ENCODE measurements at regions not wholly inside any gene's neighbourhood (a gene's known extent, or its start where the extent isn't known, plus 50 kb on each side); places are given as distances from the start of the nearest gene placed in this dataset.
"Not testable (repeated sequence)": the region's sequence is repeated elsewhere in the genome, so short reads cannot be mapped to it uniquely, and the experiment has no call there.

DNA sequence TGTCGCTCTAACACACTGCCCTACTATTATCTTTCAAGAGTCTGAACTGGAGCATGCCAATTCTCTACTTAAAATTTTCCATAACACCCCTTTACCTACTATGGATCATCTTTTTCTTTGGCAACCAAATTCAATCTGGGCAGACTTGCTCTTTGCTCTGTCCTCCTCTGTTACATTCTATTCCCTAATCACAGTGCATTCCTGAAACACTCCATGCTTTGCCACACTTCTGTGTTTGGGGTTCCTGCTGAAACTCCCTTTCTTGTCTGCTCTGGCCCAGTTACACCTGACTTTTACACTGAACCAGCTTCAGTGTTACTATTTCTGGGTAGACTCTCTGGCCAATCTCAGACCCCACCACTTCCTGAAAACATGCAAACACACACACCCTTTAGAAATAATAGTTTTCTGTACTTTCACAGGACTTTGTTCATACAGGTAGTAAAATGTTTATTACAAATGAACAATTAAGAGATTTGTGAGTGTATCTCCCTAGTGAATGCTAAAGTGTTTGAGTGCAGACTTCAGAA, 119.9 kb upstream of the DCC start:
- DNase-seq = no peak

DNA sequence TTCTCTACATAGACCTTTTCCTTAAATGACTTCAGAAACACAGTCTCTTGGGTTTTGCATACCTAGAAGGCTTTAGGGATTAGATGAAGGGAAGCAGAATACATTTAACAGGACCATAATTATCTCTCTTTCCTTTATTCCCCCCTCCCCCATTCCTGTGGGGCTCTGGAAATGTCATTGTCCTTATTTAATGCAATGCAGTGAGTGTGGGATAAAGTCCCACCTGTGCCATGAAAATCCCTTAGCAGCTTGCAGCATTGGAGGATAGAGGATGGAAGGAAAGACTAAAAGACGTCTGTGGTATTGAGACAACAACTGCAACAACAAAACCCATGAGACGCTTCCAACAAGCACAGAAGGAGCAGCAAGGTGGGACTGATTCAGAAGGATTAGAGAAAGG, 117.8 kb upstream of the DCC start:
- DNase-seq = no peak

GRCh38 chr18:52227536-52227935, 112.5 kb upstream of the DCC start:
- DNase-seq = no peak

GRCh38 chr18:52228166-52228565, 111.8 kb upstream of the DCC start:
- no peak for DNase-seq

DNA sequence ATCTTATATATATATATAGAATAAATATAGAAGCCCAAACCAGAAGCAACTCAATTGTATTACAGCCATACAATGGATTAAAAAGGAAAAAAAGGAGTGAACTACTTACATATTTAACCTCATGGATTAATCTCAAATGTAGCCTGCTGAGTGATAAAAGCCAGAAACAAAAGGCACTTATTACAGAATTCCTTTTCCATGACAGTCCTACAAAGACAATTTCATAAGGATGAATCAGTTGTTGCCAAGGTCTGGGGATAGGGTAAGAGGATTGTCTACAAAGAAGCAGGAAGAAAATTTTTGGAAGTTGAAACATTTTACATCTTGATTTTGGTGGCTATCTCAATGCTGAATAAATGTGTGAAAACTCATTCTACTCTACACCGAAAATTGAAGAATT, 103.9 kb upstream of the DCC start:
- no peak for DNase-seq

DNA sequence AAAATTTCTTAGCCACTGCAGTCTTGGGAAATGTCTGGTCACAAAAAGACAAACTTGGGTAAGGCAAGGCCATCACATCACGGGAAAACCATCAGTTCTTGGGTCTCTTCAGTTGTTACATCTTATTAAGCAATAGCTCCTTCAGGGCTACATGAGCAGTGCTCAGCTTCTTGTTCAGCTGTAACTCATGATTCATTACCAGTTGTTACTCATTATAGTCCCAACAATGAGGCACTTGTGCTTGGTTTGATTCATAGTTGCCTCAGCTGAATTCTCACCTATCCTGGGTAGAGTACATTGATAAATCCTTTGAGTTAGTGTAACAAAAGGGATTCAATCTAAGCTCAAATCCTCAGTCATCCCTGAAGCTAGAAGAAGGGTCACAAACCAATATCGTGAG, 102.4 kb upstream of the DCC start:
- no peak for DNase-seq

- DNase-seq = no peak
Measured at GRCh38 chr18:52242711-52243110, 97.3 kb upstream of the DCC start.

- DNase-seq = no peak
Measured at GRCh38 chr18:52244658-52245057, 95.3 kb upstream of the DCC start.

DNA sequence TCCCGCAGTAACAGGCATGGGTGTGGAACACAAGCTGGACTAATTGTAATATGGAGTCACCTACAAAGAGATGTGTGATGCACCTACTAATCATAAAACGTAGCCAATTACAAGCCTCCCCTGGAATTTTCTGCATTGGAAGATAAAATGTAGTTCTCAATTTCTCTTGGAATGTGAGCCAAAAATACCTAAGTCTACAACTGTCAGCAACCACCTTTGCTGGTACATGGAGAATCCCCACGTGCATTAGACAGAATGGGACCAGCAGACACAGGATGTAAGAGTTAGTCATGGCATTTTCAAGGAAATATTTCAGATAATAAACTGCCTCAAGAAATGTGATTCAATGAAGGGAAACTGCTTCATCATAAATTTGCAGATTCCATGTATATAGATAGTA, 85.6 kb upstream of the DCC start:
- no peak for DNase-seq

DNA sequence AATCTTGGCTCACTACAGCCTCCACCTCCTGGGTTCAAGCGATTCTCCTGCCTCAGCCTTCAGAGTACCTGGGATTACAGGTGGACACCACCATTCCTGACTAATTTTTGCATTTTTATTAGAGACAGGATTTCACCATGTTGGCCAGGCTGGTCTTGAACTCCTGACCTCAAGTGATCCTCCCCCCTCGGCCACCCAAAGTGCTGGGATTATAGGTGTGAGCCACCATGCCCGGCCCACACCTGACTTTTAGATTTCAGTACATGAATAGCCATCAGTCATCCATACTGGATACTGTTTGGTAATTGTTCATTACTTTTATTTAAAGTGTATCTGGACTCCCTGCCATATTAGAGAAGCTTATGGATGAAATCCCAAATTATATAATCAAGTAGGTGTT, 82.6 kb upstream of the DCC start:
- not testable (repeated sequence) for DNase-seq

- no peak for DNase-seq
Measured at GRCh38 chr18:52275817-52276216, 64.2 kb upstream of the DCC start.

GRCh38 chr18:52277785-52278184, 62.2 kb upstream of the DCC start:
- no peak for DNase-seq

DNA sequence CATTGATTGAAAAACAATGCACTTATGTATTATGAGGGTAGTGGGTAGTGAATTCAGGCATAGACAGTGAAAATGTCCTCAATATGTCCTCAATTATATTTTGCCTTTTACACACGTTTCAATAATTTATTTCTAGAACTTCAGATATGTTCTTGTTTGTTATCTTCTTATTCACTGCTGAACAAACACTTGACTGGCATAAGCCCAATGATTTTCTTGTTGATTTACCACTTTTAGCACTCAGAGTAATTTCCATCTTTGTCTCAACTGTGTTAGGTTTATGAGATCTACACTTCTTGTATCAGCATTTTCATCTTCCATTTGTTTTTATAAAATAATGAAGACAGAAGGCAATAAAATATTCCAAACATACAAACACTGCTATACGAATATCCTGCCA, 61.8 kb upstream of the DCC start:
- no peak for DNase-seq

DNA sequence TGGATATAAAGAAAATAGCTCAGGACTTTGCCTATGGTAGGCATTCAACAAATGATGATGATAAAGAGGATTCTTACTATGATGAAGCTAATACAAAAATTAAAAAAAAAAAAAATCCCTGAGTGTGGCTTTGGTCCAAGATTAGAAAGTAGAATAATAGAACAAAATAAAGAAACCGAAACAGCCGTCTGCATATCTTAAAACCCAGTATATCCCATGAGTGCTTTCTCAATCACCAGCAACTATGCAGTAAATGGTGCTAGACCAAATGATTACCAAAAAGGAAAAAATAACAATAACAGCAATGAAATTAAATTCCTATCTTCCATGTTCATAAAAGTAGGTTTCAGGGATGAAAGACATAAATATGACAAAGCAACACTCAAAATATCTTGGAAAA, 59.3 kb upstream of the DCC start:
- no peak for DNase-seq

DNA sequence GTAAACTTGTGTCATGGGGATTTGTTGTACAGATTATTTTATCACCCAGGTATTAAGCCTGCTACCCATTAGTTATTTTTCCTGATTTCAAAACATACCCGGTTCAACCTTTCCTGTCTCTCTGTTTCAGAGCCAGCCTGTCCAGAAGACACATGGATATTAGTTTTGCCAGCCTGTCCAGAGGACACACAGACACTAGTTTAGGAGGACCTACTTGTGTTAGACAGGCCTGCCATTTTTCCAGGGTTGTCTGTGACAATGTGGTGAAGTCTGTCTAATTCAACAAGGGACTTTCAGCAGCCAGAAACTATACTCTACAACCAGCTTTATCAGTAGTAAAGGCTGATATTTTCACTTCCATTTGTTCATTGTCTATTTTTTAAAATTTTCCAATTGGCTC, 56.1 kb upstream of the DCC start:
- DNase-seq = no peak

DNA sequence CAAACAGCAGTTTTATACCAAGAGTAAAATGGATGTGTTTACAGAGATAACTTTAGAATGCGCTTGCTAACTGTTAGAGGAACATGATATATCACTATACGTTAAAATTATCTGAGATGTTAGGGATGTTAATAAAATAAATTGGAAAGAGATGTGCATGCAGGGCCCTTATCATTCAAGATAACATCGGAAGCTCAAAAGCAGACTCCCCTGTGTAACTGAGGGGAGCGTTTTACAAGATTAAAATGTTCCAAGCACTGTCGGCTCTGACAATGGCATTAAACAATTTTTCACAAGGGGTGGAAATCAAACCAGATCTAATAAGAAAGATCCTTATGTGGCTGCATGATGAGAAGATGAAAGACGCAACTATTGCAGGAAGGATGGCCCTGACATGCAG, 53.3 kb upstream of the DCC start:
- DNase-seq = no peak

GRCh38 chr18:52287151-52287550, 52.8 kb upstream of the DCC start:
- no peak for DNase-seq

DNA sequence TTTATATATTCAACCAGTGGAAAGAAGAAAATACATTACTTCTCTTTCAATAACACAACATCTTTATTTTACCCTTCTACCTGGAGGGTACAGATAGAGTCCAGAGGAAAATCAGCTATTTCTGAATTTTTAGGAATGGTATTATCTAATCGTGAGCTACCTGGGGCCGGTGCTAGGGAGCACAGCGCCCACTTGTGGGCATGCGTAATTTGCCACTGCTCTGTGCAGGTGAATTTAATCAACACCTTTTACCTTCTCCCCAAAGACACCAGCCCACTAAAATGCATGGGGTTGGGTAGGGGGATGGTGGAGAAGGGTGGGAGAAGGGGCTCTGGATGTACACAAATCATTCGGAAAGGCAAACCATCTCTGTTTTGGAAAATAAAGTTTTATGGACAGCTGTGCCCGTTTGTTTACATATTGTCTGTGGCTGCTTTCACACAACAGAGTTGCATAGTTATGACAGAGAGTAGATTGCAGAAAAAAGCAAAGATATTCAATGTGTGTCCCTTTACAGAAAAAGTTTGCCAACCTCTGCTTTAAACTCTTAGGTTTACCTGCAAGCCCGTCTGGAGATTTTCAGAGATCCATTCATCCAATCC, 51.5 kb upstream of the DCC start:
- peak; percentile 10 for DNase-seq

- DNase-seq = no peak
Measured at GRCh38 chr18:52289392-52289791, 50.6 kb upstream of the DCC start.

Measured in NCI-H774 (cell line).